ENCODE measurements at regions not wholly inside any gene's neighbourhood (a gene's known extent, or its start where the extent isn't known, plus 50 kb on each side); places are given as distances from the start of the nearest gene placed in this dataset.

GRCh38 chr12:41778934-41779333 lies 365.7 kb downstream of the GXYLT1 start:
- DNase-seq (ENCODE audit: low spot score) = no peak
- no peak for TF ChIP-seq EMX1 (CRISPR knock-in tag; IDR thresholded peaks at IDR 0.05)
- no peak for TF ChIP-seq TEAD1 (CRISPR knock-in tag; IDR thresholded peaks at IDR 0.05)
- TF ChIP-seq NR2C2 (CRISPR knock-in tag; IDR thresholded peaks at IDR 0.05) = no peak
- TF ChIP-seq SMAD4 (CRISPR knock-in tag; IDR thresholded peaks at IDR 0.05) = no peak
- TF ChIP-seq ZNF317 (CRISPR knock-in tag; IDR thresholded peaks at IDR 0.05; ENCODE audit: borderline replicate concordance, low read depth) = no peak
- no peak for TF ChIP-seq MXD4 (CRISPR knock-in tag; IDR thresholded peaks at IDR 0.05; ENCODE audit: borderline replicate concordance)
- TF ChIP-seq IRF1 (CRISPR knock-in tag; IDR thresholded peaks at IDR 0.05) = no peak
- TF ChIP-seq ZNF232 (CRISPR knock-in tag; IDR thresholded peaks at IDR 0.05) = no peak
- TF ChIP-seq ZNF425 (CRISPR knock-in tag; conservative IDR thresholded peaks at IDR 0.05) = no peak
- TF ChIP-seq ZBTB43 (CRISPR knock-in tag; IDR thresholded peaks at IDR 0.05) = no peak
- no peak for TF ChIP-seq ZBTB21 (CRISPR knock-in tag; IDR thresholded peaks at IDR 0.05; ENCODE audit: borderline replicate concordance)
- TF ChIP-seq ATF2 (CRISPR knock-in tag; IDR thresholded peaks at IDR 0.05; ENCODE audit: borderline replicate concordance, low read depth) = no peak
- no peak for TF ChIP-seq CREB1 (CRISPR knock-in tag; IDR thresholded peaks at IDR 0.05)
- TF ChIP-seq GTF2I (CRISPR knock-in tag; conservative IDR thresholded peaks at IDR 0.05) = no peak
- ChIA-PET POLR2A (no interaction called here), CTCF (no interaction called here)
- Mint-ChIP-seq H3K4me3 (no peak overlapping the region), H3K9me3 (no peaks in the 10 kb centered on the region), H3K27me3 (ENCODE audit: low read depth) (no peaks in the 10 kb centered on the region), H3K4me1 (no peaks in the 10 kb centered on the region; the same call in 1 of the 2 replicates), H3K36me3 (no peaks in the 10 kb centered on the region), H3K27ac (no peak overlapping the region)
- ATAC-seq = no peak

GRCh38 chr12:41777064-41777790 lies 367.4 kb downstream of the GXYLT1 start:
- POLR2A ChIA-PET = no interaction called here
- no peaks in the 10 kb centered on the region for H3K36me3 Mint-ChIP-seq
- H3K27me3 Mint-ChIP-seq (ENCODE audit: low read depth) = no peaks in the 10 kb centered on the region
- H3K4me1 Mint-ChIP-seq = no peaks in the 10 kb centered on the region
- ATAC-seq = no peak
- H3K27ac Mint-ChIP-seq = no peak overlapping the region
- DNase-seq (ENCODE audit: low spot score) = no peak
- CTCF ChIA-PET = no interaction called here
- no peak for TF ChIP-seq GTF2I (CRISPR knock-in tag; conservative IDR thresholded peaks at IDR 0.05)
- TF ChIP-seq NR1H2 (CRISPR knock-in tag; IDR thresholded peaks at IDR 0.05) = no peak
- TF ChIP-seq ARID4B (CRISPR knock-in tag; IDR thresholded peaks at IDR 0.05; ENCODE audit: borderline replicate concordance) = no peak
- no peak for TF ChIP-seq JUN (CRISPR knock-in tag; IDR thresholded peaks at IDR 0.05)
- no peak for TF ChIP-seq SMAD4 (CRISPR knock-in tag; IDR thresholded peaks at IDR 0.05)
- TF ChIP-seq ELF4 (CRISPR knock-in tag; IDR thresholded peaks at IDR 0.05; ENCODE audit: low read depth) = no peak
- TF ChIP-seq ZNF281 (CRISPR knock-in tag; IDR thresholded peaks at IDR 0.05) = no peak
- TF ChIP-seq ZNF263 (CRISPR knock-in tag; IDR thresholded peaks at IDR 0.05; ENCODE audit: low read depth) = no peak
- peaks cover 4% of the 10 kb centered on the region for H3K9me3 Mint-ChIP-seq
- no peak overlapping the region for H3K4me3 Mint-ChIP-seq

Data from WTC11 (cell line).